Vagina (tissue), 2 donors: ENCODE measurements at regions not wholly inside any gene's neighbourhood (a gene's known extent, or its start where the extent isn't known, plus 50 kb on each side); places are given as distances from the start of the nearest gene placed in this dataset.
"Not testable (repeated sequence)": the region's sequence is repeated elsewhere in the genome, so short reads cannot be mapped to it uniquely, and the experiment has no call there.

ENCODE experiments used
- DNase-seq, 2 donors: peaks; one replicate each; pipeline ENCODE4 v3.0.0-alpha.2; 2017; ENCODE audit errors: extremely low spot score in 2 of 2
- H3K27ac ChIP-seq: fragments of 200-600 bp; sonication (generic); one replicate; pipeline ENCODE4 v1.5.1; 2019
- H3K27me3 ChIP-seq: fragments of 200-600 bp; sonication (generic); one replicate; pipeline ENCODE4 v1.5.1; 2019
- H3K36me3 ChIP-seq, 2 donors: fragments of 200-600 bp; sonication (generic); one replicate each; pipeline ENCODE4 v1.5.1; 2017 to 2019
- H3K4me1 ChIP-seq: fragments of 200-600 bp; sonication (generic); one replicate; pipeline ENCODE4 v1.5.1; 2019
- H3K4me3 ChIP-seq, 2 donors: fragments of 200-600 bp; sonication (generic); 1 replicate in 1 of 2; 2 replicates in 1 of 2; pipeline ENCODE4 v1.5.1; 2016 to 2019
- H3K9me3 ChIP-seq: fragments of 200-600 bp; sonication (generic); one replicate; pipeline ENCODE4 v1.5.1; 2019
- CTCF ChIP-seq, 3 experiments: fragments of 450-650 bp in 2 of 3; fragments of 200-600 bp in 1 of 3; sonication (generic) in 1 of 3; IDR thresholded peaks; one replicate each; pipeline ENCODE4 v1.5.1; 2017 to 2019; ENCODE audit warnings: antibody characterized with exemption in 3 of 3, mild to moderate bottlenecking in 2 of 3, moderate library complexity in 2 of 3
- POLR2A ChIP-seq, 2 donors: fragments of 450-650 bp; IDR thresholded peaks; one replicate each; pipeline ENCODE4 v1.6.1; 2017; ENCODE audit warnings: antibody characterized with exemption in 2 of 2, mild to moderate bottlenecking in 2 of 2, moderate library complexity in 2 of 2
- POLR2AphosphoS5 ChIP-seq, 2 donors: sonication (generic); formaldehyde crosslinking; IDR thresholded peaks; one replicate each; pipeline ENCODE4 v1.9.0; 2017; ENCODE audit warnings: antibody characterized with exemption in 2 of 2, mild to moderate bottlenecking in 2 of 2, low read depth in 1 of 2; ENCODE audit not compliant: insufficient read depth in 1 of 2
- intact Hi-C: fragments of 100-400 bp; cut with DNase I; formaldehyde crosslinking; loops from one replicate; pipeline ENCODE4 v1.15.1; 2023

GRCh38 chr17:79556271-79556670 lies 54.6 kb downstream of the RBFOX3 start:
- H3K9me3 ChIP-seq, result no peaks in the 10 kb centered on the region
- no peak for DNase-seq
- no peaks in the 10 kb centered on the region for H3K4me1 ChIP-seq
- H3K4me3 ChIP-seq, result no peak overlapping the region
- H3K27me3 ChIP-seq, result no peaks in the 10 kb centered on the region
- no peaks in the 10 kb centered on the region for H3K36me3 ChIP-seq
- no peak for TF ChIP-seq CTCF (IDR thresholded peaks at IDR 0.05)
- no peak for TF ChIP-seq POLR2A (IDR thresholded peaks at IDR 0.05)
- no peak for TF ChIP-seq POLR2AphosphoS5 (IDR thresholded peaks at IDR 0.05; ENCODE audit: insufficient read depth in 1 of 2, low read depth in 1 of 2)
- intact Hi-C loops, result no loop called here
- no peak overlapping the region for H3K27ac ChIP-seq

DNA sequence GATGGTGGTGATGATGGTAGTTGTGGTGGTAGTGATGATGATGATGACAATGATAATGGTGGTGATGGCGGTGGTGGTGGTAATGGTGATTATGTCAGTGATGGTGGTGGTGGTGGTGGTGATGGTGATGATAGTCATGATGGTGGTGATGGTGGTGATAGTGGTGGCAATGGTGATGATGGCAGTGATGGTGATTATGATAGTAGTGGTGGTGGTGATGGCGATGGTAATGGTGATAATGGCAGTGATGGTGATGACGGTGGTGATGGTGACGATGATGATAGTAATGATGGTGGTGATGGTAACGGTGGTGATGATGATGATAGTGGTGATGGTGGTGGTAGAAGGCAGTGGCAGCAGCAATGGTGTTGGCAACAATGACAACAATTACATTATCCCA lies 55.3 kb downstream of the RBFOX3 start:
- intact Hi-C loops, result no loop called here
- H3K27ac ChIP-seq, result no peak overlapping the region
- no peak overlapping the region for H3K4me3 ChIP-seq
- no peaks in the 10 kb centered on the region for H3K4me1 ChIP-seq
- TF ChIP-seq POLR2AphosphoS5 (IDR thresholded peaks at IDR 0.05; ENCODE audit: insufficient read depth in 1 of 2, low read depth in 1 of 2) (no peak), POLR2A (IDR thresholded peaks at IDR 0.05) (no peak), CTCF (IDR thresholded peaks at IDR 0.05) (no peak)
- H3K36me3 ChIP-seq, result no peaks in the 10 kb centered on the region
- H3K27me3 ChIP-seq, result no peaks in the 10 kb centered on the region
- DNase-seq, result no peak
- no peaks in the 10 kb centered on the region for H3K9me3 ChIP-seq

DNA sequence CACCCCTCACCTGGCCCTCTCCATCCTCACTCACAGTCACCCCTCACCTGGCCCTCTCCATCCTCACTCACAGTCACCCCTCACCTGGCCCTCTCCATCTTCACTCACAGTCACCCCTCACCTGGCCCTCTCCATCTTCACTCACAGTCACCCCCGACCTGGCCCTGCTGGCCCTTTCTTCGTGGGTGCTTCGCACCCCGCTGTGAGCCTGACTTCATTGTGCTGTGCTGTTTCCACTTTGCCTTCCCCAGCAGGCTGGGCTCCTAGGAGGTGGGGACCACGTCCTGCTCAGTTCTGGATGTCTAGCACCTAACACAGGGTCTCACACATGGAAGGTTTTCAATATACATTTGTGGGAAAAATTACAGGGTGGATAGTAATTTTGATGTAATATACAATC lies 56.5 kb downstream of the RBFOX3 start:
- H3K4me1 ChIP-seq, DNase-seq, intact Hi-C loops: not testable (repeated sequence)

GRCh38 chr17:79552824-79553223 lies 58.0 kb downstream of the RBFOX3 start:
- no peaks in the 10 kb centered on the region for H3K36me3 ChIP-seq
- no peaks in the 10 kb centered on the region for H3K9me3 ChIP-seq
- no peaks in the 10 kb centered on the region for H3K27me3 ChIP-seq
- no peak overlapping the region for H3K4me3 ChIP-seq
- no peak for DNase-seq
- no peaks in the 10 kb centered on the region for H3K4me1 ChIP-seq
- intact Hi-C loops, result no loop called here
- H3K27ac ChIP-seq, result no peak overlapping the region
- no peak for TF ChIP-seq POLR2A (IDR thresholded peaks at IDR 0.05)
- TF ChIP-seq POLR2AphosphoS5 (IDR thresholded peaks at IDR 0.05; ENCODE audit: insufficient read depth in 1 of 2, low read depth in 1 of 2), result no peak
- no peak for TF ChIP-seq CTCF (IDR thresholded peaks at IDR 0.05)

More for the DNA sequence above, 56.5 kb downstream of the RBFOX3 start:
- H3K9me3 ChIP-seq, H3K36me3 ChIP-seq, H3K4me3 ChIP-seq, H3K27me3 ChIP-seq, H3K27ac ChIP-seq: not testable (repeated sequence)

- H3K27ac ChIP-seq, result no peak overlapping the region
- H3K36me3 ChIP-seq, result no peaks in the 10 kb centered on the region
- H3K27me3 ChIP-seq, result no peaks in the 10 kb centered on the region
- TF ChIP-seq POLR2A (IDR thresholded peaks at IDR 0.05) (no peak), POLR2AphosphoS5 (IDR thresholded peaks at IDR 0.05; ENCODE audit: insufficient read depth in 1 of 2, low read depth in 1 of 2) (no peak), CTCF (IDR thresholded peaks at IDR 0.05) (no peak)
- DNase-seq, result no peak
- intact Hi-C loops, result no loop called here
- H3K4me1 ChIP-seq, result no peaks in the 10 kb centered on the region
- no peak overlapping the region for H3K4me3 ChIP-seq
- H3K9me3 ChIP-seq, result no peaks in the 10 kb centered on the region
These were observed 58.4 kb downstream of the RBFOX3 start for GRCh38 chr17:79552405-79552804.
